ENCODE measurements at regions not wholly inside any gene's neighbourhood (a gene's known extent, or its start where the extent isn't known, plus 50 kb on each side); places are given as distances from the start of the nearest gene placed in this dataset.
A peak's percentile ranks its signal among the peaks of the same experiment; 100 is the strongest.
"Not testable (repeated sequence)": the region's sequence is repeated elsewhere in the genome, so short reads cannot be mapped to it uniquely, and the experiment has no call there.

GRCh38 chr17:71546419-71546818 is 574.4 kb upstream of the SOX9 start:
- no peak for DNase-seq (ENCODE audit: low read depth)

DNA sequence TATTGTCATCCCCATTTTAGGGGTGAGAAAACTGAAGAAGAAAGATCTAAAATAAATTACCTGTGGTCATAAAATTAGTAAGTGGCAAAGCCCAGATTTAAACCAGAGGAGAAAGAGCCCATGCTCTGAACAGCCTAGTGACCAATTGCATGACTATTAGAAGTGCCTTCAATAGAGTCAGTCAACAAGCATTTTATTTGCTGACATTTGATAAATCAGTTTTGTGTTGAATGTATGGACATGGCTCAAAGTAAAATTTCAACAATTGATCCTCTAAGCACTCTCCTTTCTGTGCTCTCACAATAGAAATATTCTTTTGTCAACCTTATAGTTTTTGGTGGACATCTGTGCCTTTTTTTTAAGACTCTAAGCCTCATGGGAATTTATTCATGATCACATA is 572.9 kb upstream of the SOX9 start:
- no peak for DNase-seq (ENCODE audit: low read depth)

- no peak for DNase-seq (ENCODE audit: low read depth)
Measured at GRCh38 chr17:71548540-71549190, 572.2 kb upstream of the SOX9 start.

DNA sequence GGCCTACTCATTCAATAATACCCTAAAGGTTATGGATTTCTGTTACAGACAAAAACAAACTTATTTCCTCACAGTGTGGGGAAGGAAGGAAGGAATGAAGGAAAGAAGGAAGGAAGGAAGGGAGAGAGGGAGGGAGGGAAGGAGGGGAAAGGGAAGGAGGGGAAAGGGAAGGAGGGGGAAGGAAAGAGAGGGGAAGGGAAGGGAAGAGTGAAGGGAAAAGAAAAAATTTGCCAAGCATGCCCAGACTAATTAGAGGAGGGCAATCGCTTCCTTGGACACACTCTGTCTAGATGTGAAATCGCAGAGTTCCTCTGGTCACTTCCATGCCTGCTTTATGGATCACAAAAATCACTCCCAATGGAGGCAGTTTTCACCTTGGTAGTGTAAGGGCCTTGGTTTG is 570.1 kb upstream of the SOX9 start:
- DNase-seq (ENCODE audit: low read depth): no peak

DNA sequence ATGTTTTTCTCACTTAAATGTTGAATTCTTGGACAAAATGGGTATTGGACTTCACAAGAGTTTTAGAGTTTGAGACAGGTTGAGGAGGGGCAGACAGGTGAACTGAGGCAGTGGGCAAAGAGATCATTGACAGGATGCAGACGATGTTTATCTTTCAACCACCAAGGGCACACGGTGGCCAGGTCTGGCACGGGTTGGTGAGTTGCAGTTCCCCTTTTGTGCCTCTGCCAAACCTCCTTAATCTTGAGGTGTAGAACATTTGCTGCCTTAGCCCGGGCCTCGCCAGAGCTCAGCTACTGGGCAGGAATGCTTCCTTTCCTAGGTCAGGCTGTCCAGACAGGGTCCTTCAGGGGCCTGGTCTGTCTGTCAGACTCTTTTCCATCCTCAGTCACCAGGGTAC is 567.4 kb upstream of the SOX9 start:
- no peak for DNase-seq (ENCODE audit: low read depth)

GRCh38 chr17:71558901-71559300 is 561.9 kb upstream of the SOX9 start:
- no peak for DNase-seq (ENCODE audit: low read depth)

- no peak for DNase-seq (ENCODE audit: low read depth)
Measured at GRCh38 chr17:71572343-71572742, 548.5 kb upstream of the SOX9 start.

GRCh38 chr17:71578446-71578845 is 542.4 kb upstream of the SOX9 start:
- no peak for DNase-seq (ENCODE audit: low read depth)

DNA sequence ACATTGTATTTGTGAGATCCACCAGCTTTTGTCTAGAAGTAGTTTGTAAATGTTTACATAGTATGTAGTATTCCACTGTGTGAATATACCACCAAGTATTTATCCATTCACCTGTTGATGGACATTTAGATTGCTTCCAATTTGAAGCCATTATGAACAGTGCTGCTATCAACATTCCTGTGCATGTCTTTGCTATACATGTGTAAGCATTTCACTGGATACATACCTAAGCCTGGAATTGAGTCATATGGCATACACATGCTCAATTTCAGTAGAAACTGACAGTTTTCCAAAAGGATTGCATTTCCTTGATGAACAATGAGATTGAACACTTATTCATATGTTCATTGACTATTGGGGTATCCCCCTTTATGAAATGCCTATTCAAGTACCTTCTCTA is 540.6 kb upstream of the SOX9 start:
- no peak for DNase-seq (ENCODE audit: low read depth)

GRCh38 chr17:71585540-71585939 is 535.3 kb upstream of the SOX9 start:
- DNase-seq (ENCODE audit: low read depth): no peak

DNA sequence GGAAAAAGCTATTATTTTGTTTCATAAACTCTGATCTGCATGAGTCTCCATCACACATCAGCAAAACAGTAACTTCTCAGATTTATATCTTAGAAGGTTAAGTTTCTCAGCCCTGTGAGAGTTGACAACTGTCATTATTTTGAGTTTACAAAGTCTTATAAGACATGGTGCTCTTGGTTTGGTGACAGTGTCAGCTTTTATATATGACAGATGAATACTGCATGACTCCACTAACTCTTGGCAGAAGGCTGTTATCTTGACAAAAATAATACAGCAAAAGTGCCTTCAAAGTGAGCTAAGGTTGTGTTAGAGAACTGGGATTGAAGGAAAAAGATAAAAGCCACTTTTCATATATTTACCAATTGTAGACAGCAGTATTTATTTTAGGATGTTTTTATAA is 528.4 kb upstream of the SOX9 start:
- DNase-seq (ENCODE audit: low read depth): no peak

GRCh38 chr17:71593078-71593477 is 527.7 kb upstream of the SOX9 start:
- no peak for DNase-seq (ENCODE audit: low read depth)

DNA sequence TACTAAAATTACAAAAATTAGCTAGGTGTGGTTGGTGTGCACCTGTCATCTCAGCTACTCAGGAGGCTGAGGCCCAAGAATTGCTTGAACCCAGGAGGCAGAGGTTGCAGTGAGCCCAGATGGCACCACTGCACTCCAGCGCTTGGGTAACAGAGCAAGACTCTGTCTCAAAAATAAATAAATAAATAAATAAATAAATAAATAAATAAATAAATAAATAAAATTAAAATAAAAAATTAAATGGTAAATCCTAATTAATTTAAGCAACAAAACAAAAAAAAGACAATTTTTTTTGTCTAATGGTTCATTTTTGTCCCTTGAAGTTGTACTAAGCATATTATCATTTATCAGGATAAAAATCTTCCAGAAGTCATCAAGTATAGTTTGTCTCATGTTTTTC is 521.2 kb upstream of the SOX9 start:
- DNase-seq (ENCODE audit: low read depth): not testable (repeated sequence)

GRCh38 chr17:71600137-71600789 is 520.6 kb upstream of the SOX9 start:
- no peak for DNase-seq (ENCODE audit: low read depth)

DNA sequence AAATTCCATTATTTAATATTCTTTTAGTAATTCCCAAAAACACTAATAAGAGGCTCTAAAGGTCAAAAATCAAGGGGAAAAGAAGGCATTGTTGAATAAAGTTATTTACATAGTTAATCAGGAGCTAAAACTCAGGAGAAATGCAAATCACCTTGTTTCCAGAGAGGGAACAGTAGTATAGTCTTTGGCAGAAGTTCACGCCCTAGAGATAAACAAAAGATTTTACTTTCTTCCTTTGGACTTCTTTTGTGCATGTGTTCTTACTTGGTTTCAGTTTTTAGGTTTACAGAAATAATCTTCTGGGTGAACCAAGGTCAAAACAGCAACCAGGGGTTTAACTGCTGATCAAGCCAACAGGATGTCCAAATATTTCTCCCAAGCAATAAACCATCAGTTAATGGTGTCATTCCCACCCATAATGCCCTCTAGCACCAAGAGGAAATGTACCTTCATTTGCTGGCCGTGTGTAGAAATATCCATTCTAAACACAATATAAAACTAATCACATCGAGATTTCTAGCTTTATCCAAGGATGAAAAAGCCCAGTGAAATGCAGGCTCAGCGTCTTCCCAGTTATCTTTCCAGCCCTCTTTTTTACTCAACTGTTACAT is 518.8 kb upstream of the SOX9 start:
- no peak for DNase-seq (ENCODE audit: low read depth)

- no peak for DNase-seq (ENCODE audit: low read depth)
Measured at GRCh38 chr17:71613996-71614395, 506.8 kb upstream of the SOX9 start.

- DNase-seq (ENCODE audit: low read depth): no peak
Measured at GRCh38 chr17:71615820-71616219, 505.0 kb upstream of the SOX9 start.

GRCh38 chr17:71617767-71618166 is 503.1 kb upstream of the SOX9 start:
- not testable (repeated sequence) for DNase-seq (ENCODE audit: low read depth)

DNA sequence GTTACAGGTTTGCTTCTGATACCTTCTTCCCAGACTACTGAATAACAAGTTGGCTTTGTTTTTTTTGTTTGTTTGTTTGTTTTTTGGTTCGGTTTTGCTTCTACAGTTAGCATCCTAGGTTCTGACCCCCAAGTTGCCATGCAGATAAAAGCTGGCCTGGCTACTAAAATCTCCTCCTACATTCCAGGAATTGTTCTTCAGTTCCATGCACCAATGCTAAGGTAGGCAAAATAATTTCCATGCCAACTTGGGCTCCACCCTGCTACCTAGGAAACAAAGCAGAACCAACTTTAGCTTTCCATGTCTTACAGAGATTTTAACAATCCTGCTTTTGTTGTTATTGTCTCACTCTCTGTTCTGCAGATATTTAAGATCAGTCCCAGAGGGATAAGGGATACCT is 495.5 kb upstream of the SOX9 start:
- no peak for DNase-seq (ENCODE audit: low read depth)

- no peak for DNase-seq (ENCODE audit: low read depth)
Measured at GRCh38 chr17:71628306-71628705, 492.5 kb upstream of the SOX9 start.

DNA sequence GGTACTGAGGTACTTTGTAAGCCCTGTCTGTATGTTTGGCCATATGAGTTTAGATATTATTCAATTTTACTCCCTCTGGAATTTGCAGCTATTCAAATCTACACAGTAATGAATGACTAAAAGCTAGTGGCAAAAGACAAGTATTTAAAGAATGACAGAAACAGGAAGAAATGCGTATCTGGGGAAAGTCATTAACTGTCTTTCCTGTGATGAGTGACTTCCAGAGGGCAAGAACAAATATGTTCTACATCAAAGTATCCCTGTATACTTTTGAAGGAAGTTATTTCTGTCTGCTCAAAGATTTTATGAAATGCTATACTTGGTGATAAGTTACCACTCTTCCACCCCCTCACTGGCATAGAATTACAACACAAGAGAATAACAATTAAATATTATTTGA is 489.3 kb upstream of the SOX9 start:
- DNase-seq (ENCODE audit: low read depth): no peak

DNA sequence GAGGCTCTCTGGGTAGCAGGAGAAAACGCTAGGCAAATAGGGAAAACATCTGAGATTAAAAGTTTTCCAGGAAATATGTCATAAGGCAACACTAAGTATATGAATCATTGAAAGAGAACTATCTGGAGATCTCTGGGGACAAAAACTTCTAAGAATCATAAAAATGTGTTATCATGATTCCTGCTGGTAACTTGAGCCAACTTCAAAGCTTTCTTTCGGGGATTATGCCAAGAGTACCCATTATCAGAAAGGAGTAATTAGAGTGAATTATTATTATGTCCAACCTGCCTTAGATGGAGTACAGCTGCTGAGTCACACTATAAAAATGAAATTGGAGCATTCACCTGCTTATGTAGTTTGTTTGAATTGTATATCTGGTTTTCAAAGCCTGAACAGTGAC is 488.5 kb upstream of the SOX9 start:
- DNase-seq (ENCODE audit: low read depth): no peak

DNA sequence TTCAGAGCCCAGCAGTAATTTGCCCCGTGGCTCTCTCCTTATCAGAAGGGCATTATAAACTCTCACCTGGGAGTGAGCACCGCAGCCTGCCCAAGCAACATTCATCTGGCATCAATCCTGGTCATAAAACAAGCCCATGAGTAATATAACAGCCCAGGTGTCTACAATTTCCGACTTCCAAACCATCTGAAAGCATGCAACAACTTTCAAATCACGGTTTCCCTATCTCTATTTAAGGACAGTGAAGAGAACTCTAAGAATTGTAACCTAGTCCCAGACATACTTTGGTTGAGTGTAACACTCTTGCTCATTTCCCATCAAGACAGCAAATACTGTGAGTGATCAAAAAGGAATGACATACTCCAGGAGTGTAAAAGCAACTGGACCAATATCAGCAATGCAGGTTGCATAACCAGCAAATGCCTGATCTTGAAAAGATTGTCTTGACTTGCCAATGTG is 487.4 kb upstream of the SOX9 start:
- DNase-seq (ENCODE audit: low read depth): peak; percentile 22

- DNase-seq (ENCODE audit: low read depth): no peak
Measured at GRCh38 chr17:71634376-71634775, 486.4 kb upstream of the SOX9 start.
